Uterus (tissue), 2 donors: ENCODE measurements at regions not wholly inside any gene's neighbourhood (a gene's known extent, or its start where the extent isn't known, plus 50 kb on each side); places are given as distances from the start of the nearest gene placed in this dataset.

ENCODE experiments used
- POLR2A ChIP-seq, 2 donors: fragments of 450-650 bp; IDR thresholded peaks; one replicate each; pipeline ENCODE4 v1.6.1; 2016; ENCODE audit warnings: antibody characterized with exemption in 2 of 2, mild to moderate bottlenecking in 1 of 2, moderate library complexity in 1 of 2
- TF ChIP-seq, protein P1 (sequence below), 4 experiments: fragments of 200-600 bp in 2 of 4; fragments of 450-650 bp in 2 of 4; sonication (generic) in 2 of 4; IDR thresholded peaks; one replicate each; pipeline ENCODE4 v1.5.1; 2016 to 2019; ENCODE audit warnings: antibody characterized with exemption in 4 of 4, mild to moderate bottlenecking in 2 of 4, moderate library complexity in 1 of 4

GRCh38 chrX:19912-20571 lies 261.1 kb upstream of the PLCXD1 start:
- TF ChIP-seq, protein P1, sequence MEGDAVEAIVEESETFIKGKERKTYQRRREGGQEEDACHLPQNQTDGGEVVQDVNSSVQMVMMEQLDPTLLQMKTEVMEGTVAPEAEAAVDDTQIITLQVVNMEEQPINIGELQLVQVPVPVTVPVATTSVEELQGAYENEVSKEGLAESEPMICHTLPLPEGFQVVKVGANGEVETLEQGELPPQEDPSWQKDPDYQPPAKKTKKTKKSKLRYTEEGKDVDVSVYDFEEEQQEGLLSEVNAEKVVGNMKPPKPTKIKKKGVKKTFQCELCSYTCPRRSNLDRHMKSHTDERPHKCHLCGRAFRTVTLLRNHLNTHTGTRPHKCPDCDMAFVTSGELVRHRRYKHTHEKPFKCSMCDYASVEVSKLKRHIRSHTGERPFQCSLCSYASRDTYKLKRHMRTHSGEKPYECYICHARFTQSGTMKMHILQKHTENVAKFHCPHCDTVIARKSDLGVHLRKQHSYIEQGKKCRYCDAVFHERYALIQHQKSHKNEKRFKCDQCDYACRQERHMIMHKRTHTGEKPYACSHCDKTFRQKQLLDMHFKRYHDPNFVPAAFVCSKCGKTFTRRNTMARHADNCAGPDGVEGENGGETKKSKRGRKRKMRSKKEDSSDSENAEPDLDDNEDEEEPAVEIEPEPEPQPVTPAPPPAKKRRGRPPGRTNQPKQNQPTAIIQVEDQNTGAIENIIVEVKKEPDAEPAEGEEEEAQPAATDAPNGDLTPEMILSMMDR (IDR thresholded peaks at IDR 0.05), result no peak
- no peak for TF ChIP-seq POLR2A (IDR thresholded peaks at IDR 0.05)
